GM10266 (cell line): ENCODE measurements at regions not wholly inside any gene's neighbourhood (a gene's known extent, or its start where the extent isn't known, plus 50 kb on each side); places are given as distances from the start of the nearest gene placed in this dataset.

Source experiments
- DNase-seq: peaks from one replicate; pipeline ENCODE4 v3.0.0; 2012; ENCODE audit errors: extremely low spot score
- TF ChIP-seq, protein P1 (sequence below): IDR thresholded peaks from 2 replicates; pipeline ENCODE4 v1.5.1; 2012; ENCODE audit warnings: mild to moderate bottlenecking, low read depth; ENCODE audit not compliant: control insufficient read depth, insufficient read depth; ENCODE audit errors: missing control alignments

DNA sequence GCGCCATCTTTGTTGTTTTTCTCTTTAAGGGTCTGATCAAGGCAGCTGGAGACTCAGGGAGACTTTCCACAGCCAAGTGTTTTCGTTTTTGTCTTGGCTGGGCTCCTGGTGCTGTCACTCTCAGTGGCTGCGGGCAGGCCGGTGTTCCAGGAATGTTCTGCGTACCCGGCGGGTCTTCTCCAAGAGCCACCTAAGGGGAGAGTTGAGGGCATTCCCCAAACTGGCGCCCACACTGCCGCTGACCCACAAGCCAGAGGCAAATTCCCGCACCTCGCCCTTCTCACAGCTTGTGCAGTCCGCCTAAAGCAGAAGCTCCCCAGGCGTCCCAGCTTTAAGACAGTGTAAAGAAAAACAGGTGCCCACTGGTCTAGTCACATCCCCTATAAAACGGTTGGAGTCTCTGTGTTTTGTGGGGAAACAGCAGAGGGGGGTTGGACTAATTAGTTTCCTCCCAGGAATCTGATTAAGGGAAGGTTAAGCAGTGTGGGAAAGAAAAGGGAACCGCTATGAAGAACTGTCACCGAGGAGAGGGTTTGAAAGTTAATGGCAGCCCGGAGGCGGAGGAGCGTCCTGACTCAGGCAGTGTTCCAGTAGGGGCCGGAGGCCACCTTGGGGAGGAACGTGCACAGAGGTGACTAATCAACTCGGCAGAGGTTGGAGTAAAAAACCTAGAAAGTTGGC, 224.5 kb downstream of the SLC4A3 start:
- no peak for DNase-seq
- TF ChIP-seq, protein P1, sequence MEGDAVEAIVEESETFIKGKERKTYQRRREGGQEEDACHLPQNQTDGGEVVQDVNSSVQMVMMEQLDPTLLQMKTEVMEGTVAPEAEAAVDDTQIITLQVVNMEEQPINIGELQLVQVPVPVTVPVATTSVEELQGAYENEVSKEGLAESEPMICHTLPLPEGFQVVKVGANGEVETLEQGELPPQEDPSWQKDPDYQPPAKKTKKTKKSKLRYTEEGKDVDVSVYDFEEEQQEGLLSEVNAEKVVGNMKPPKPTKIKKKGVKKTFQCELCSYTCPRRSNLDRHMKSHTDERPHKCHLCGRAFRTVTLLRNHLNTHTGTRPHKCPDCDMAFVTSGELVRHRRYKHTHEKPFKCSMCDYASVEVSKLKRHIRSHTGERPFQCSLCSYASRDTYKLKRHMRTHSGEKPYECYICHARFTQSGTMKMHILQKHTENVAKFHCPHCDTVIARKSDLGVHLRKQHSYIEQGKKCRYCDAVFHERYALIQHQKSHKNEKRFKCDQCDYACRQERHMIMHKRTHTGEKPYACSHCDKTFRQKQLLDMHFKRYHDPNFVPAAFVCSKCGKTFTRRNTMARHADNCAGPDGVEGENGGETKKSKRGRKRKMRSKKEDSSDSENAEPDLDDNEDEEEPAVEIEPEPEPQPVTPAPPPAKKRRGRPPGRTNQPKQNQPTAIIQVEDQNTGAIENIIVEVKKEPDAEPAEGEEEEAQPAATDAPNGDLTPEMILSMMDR, result no peak

DNA sequence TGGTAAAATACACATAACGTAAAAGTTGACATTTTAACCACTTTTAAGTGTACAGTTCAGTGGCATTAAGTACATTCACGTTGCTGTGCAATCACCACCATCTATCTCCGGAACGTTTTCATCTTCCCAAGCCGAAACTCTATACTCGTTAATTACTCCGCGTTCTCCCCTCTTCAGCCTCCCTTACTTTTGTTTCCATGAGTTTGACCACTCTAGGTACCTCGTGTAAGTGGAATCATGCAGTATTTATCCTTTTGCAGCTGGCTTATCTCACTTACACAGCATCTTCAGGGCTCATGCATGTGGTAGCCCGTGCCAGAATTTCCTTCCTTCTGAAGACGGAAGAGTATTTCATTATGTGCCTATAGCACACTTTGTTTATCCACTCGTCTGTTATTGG, 225.2 kb downstream of the SLC4A3 start:
- TF ChIP-seq, protein P1, result no peak
- no peak for DNase-seq

DNA sequence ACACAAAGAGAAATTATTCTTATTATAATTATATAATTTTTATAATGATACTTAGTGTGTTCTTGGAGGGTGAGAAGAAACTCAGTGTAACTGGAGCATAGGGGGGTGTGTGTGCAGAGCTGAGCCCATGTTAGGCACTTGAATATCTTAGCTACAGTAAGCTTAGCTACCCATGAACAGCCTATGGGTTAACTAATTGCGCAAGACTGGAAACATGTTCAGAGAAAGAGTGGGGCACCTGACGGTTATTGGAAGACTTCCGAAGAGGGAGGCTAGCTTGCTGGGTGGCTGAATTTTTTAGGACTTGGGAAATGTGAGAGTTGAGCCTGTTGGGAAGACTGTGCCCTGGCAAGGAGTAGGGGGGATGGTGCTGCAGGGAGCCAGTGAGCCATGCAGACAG, 229.2 kb downstream of the SLC4A3 start:
- TF ChIP-seq, protein P1, result no peak
- no peak for DNase-seq

- TF ChIP-seq, protein P1, result no peak
- DNase-seq, result no peak
These were observed 230.3 kb downstream of the SLC4A3 start for GRCh38 chr2:219857751-219858150.

GRCh38 chr2:219861307-219861706, 233.9 kb downstream of the SLC4A3 start:
- DNase-seq, result no peak
- TF ChIP-seq, protein P1, result no peak

DNA sequence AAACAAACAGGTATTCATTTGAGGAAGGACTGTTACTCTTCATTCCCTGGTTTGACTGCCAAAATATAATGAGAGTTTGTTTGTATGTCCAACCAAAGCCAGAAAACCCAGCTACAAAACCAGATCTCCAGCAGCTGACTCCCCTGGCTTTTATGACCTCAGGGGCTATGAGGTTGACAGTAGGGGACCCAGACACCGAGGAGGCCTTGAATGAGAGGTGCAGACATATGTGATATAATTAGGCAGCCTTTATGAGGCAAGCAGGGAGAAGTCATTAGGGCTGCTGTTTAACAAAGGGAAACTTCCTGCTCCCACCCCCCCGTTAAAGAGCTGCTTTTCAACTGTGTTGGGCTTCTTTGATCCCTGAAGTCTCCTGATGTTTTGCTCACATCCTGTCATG, 236.7 kb downstream of the SLC4A3 start:
- no peak for DNase-seq
- TF ChIP-seq, protein P1, result no peak

DNA sequence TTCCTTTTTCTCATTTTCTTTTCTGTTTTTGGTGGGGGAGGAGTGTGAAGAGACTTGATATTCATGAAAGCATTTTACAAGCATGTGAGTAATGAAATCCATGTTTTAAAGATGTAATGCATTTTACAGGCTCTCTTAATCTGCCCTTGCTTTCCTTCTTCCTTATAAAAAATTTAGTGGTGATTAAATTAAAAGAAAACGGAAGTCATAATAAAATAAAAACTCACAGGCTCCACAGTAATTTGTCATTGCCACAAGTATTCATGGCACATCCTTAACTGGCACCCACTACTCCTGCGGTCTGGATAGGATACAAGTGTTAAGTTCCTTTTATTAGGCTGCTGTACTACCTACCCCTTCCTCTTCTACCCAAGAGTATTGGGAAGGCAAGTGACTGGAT, 241.2 kb downstream of the SLC4A3 start:
- DNase-seq, result no peak
- TF ChIP-seq, protein P1, result no peak
